NCI-H82 treated with DMSO at 0.1 percent for 48 hours (cell line): ENCODE measurements at regions not wholly inside any gene's neighbourhood (a gene's known extent, or its start where the extent isn't known, plus 50 kb on each side); places are given as distances from the start of the nearest gene placed in this dataset.
A peak's percentile ranks its signal among the peaks of the same experiment; 100 is the strongest.
"Not testable (repeated sequence)": the region's sequence is repeated elsewhere in the genome, so short reads cannot be mapped to it uniquely, and the experiment has no call there.

Experiments
- DNase-seq: peaks from one replicate; lab custom pipeline; 2025; ENCODE audit not compliant: unreplicated experiment; lab: John Stamatoyannopoulos, UW

GRCh38 chr2:187075671-187076070 lies 226.7 kb upstream of the ZSWIM2 start:
- DNase-seq, result no peak

GRCh38 chr2:187075199-187075635 lies 226.2 kb upstream of the ZSWIM2 start:
- DNase-seq, result peak; percentile 38

GRCh38 chr2:187058198-187058597 lies 209.2 kb upstream of the ZSWIM2 start:
- no peak for DNase-seq

GRCh38 chr2:187057466-187057865 lies 208.5 kb upstream of the ZSWIM2 start:
- DNase-seq, result no peak

- no peak for DNase-seq
Observed at GRCh38 chr2:187056416-187057334, 207.7 kb upstream of the ZSWIM2 start.

DNA sequence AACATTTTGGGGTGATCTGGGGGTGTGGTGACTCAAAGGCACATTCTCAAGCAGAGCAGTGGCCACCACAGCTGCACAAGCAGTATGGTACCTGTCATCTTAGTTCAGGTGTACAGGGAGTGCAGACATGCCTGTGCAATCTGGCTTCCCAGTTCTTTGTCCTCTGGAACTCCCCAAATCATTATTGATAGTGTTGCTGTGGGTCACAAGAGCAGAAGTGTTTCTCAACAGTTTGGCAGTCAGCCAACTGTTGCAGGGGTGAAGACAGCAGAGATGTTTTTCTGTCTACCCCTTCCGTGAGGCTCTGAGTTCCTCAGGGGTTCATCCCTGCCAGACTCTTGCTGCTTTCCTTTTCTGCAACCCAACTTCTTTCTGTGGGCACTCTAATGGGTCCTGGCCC lies 206.5 kb upstream of the ZSWIM2 start:
- DNase-seq, result no peak

- DNase-seq, result no peak
Observed at GRCh38 chr2:187054501-187055319, 205.7 kb upstream of the ZSWIM2 start.

- no peak for DNase-seq
Observed at GRCh38 chr2:187051350-187051749, 202.4 kb upstream of the ZSWIM2 start.

DNA sequence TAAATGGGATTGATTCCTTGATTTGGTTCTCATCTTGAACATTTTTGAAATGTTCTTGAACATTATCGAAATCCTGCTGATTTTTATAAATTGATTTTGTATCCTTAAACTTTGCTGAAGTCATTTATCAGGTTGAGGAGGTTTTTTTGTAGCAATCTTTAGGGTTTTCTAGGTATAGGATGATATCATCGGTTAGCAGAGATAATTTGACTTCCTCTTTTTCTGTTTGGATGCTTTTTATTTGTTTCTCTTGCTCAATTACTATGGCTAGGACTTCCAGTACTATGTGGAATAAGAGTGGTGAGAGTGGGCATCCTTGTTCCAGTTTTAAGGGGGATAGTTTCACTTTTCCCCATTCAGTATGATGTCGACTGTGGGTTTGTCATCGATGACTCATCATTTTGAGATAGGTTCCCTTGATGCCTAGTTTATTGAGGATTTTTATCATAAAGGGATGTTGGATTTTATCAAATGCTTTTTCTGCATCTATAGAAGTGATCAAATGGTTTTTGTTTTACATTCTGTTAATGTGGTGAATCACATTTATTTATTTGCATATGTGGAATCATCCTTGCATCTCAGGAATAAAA lies 201.5 kb upstream of the ZSWIM2 start:
- no peak for DNase-seq

GRCh38 chr2:187037310-187037709 lies 188.3 kb upstream of the ZSWIM2 start:
- no peak for DNase-seq

GRCh38 chr2:187034434-187034833 lies 185.5 kb upstream of the ZSWIM2 start:
- DNase-seq, result no peak

DNA sequence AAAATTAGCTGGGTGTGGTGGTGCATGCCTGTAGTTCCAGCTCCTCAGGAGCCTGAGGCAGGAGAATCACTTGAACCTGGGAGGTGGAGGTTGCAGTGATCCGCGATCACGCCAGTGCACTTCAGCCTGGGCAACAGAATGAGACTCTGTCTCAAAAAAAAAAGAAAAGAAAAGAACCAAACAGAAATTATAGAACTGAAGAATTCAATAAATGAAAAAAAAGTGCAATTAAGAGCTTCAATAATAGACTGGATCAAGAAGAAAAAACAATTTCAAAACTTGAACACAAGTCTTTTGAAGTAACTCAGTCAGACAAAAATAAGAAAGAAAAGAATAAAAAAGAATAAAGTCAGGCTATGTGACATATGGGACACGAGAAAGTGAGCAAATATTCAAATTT lies 175.8 kb upstream of the ZSWIM2 start:
- DNase-seq, result no peak

GRCh38 chr2:187023996-187024395 lies 175.0 kb upstream of the ZSWIM2 start:
- DNase-seq, result not testable (repeated sequence)

DNA sequence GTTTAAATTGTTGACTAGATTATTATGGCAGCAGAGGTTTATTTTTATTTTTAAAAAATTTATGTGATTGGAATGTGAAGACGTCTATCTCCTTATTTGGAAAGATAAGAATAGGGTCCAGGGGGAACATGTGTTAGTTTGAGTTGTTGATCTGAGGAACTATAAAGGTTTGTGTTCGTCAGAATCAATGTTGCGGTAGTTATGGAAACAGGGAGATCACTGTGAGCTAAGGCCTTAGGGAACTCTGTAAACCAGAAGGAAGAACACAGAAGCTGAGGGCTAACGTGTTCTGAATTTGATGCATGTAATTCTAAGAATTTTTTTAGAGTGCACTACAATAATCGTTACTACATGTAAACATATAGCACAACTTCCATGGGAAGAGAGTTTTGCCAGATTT lies 168.5 kb upstream of the ZSWIM2 start:
- DNase-seq, result no peak

- no peak for DNase-seq
Observed at GRCh38 chr2:187013058-187013457, 164.1 kb upstream of the ZSWIM2 start.

DNA sequence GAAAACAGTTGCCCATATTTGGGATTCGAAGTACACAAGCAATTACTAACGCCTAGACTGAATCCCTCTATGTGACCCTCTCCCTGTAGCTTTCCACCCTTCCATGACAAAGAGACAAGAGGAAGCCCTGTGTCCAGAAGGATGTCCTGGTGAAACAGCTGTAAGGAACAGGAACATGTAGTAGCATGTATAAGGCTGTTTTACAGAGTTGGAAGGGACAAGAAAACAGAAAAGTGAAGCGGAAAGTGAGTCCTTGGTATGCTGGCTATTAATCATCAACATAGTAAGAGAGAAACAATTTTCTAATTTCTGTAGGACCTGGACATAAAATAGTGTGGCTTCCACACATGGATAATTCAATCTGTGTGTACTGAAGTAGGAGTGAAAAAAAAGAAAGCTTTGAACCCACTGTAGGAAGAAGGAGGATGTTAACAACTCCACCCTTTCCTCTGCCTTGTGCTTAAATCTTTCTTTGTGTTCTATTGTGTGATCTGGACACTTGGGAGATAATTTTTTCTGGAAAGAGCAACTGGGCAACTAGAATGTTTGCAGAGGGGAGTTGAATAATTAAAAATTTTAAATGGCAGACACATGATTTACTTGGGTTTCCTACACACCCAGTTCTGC lies 162.3 kb upstream of the ZSWIM2 start:
- DNase-seq, result no peak

- no peak for DNase-seq
Observed at GRCh38 chr2:187009483-187010239, 160.7 kb upstream of the ZSWIM2 start.

DNA sequence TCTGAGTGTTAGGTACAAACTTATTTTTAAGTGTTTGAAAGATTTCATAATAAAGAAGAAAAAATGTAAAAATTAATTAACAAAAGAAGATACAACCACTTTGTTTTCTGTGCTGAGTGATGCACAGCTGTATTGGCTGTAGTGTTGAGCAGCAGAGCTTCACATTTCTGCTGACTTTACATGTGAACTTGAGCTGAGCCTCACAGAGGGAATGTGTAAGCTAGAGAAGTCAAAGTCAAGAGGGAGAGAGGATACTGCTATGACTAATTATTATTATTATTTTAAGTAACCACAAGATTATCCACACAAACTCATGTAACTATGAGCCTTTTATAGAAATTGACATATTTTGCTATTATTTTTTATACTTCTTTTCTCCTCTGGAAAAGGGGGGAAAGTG lies 159.1 kb upstream of the ZSWIM2 start:
- DNase-seq, result no peak

DNA sequence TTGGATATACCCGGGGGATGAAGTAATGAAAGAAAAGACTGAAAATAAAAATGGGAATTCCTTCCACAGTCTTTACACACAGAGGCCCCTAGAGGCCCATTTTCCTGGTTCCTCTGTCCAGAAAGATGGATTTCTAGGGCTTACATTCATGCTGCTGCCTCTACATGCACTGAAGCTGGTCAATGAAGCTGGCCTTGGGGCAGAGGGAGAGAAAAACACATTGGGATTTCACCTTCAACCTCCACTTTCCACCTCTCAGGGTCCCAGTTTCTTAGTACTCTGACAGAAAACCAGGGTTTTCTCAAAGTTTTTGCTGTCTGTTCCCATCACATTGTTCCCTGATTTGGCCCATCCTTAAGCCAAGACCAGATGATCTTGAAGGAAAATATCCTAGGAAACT lies 154.6 kb upstream of the ZSWIM2 start:
- no peak for DNase-seq

- DNase-seq, result no peak
Observed at GRCh38 chr2:187003038-187003554, 154.1 kb upstream of the ZSWIM2 start.
